ENCODE measurements at regions not wholly inside any gene's neighbourhood (a gene's known extent, or its start where the extent isn't known, plus 50 kb on each side); places are given as distances from the start of the nearest gene placed in this dataset.

DNA sequence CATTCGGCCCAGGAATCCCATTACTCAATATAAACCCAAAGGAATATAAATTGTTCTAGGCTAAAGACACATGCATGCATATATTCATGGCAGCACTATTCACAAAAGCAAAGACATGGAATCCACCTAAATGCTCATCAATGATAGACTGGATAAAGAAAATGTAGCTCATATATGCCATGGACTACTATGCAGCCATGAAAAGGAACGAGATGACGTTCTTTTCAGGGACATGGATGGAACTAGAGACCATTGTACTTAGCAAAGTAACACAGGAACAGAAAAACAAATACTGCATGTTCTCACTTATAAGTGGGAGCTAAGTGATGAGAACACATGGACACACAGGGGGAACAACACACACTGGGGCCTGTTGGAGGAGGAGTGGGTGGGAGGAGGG is 769.5 kb downstream of the TBC1D32 start:
- no peak for DNase-seq
- TF ChIP-seq CTCF (IDR thresholded peaks at IDR 0.05): no peak
- Mint-ChIP-seq H3K9me3 (no peaks in the 10 kb centered on the region), H3K27ac (no peak overlapping the region), H3K4me3 (no peak overlapping the region), H3K27me3 (ENCODE audit: low read depth, poor library complexity) (no peaks in the 10 kb centered on the region), H3K4me1 (no peaks in the 10 kb centered on the region), H3K36me3 (ENCODE audit: low read depth) (no peaks in the 10 kb centered on the region)

DNA sequence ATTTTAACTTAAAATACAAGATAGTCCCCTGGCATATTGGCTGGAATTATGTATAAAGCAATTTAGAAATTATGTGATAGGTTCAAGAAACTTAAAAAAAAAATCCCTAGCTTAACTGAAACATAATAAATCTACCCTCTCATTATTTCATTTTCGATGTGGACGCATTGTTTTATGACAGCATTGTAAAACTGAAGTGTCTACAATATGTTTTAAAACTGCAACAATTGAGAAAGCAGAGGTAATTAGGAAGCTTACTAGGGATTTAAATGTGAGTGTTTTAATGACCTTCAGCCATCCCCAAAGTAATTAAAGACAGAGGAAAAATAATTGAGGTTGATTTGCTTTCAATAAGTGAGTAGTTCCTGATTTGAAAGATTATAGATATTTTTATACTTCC is 776.0 kb downstream of the TBC1D32 start:
- Mint-ChIP-seq H3K36me3 (ENCODE audit: low read depth) (no peaks in the 10 kb centered on the region), H3K27ac (no peak overlapping the region), H3K4me1 (no peaks in the 10 kb centered on the region), H3K4me3 (no peak overlapping the region), H3K9me3 (no peaks in the 10 kb centered on the region), H3K27me3 (ENCODE audit: low read depth, poor library complexity) (no peaks in the 10 kb centered on the region)
- no peak for DNase-seq
- TF ChIP-seq CTCF (IDR thresholded peaks at IDR 0.05): no peak

DNA sequence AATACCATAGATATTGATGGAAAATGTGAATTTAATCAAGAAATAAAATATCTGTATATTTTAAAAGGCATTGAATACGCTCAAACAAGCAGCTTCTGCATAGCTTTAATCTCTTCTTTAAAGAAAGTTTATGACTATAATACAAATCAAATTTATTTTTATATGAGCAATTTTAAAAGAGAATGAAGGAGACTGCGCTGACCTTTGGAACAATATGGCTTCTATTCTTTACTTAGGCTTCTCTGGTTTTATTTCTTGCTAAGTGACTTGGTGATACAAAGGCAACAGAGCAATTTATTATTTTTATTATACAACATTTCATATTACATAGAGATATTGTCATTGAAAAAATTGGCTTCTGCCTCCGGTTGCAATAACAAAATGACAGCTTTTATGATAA is 776.7 kb downstream of the TBC1D32 start:
- no peak for TF ChIP-seq CTCF (IDR thresholded peaks at IDR 0.05)
- Mint-ChIP-seq H3K4me3 (no peak overlapping the region), H3K27me3 (ENCODE audit: low read depth, poor library complexity) (no peaks in the 10 kb centered on the region), H3K27ac (no peak overlapping the region), H3K9me3 (no peaks in the 10 kb centered on the region), H3K4me1 (no peaks in the 10 kb centered on the region), H3K36me3 (ENCODE audit: low read depth) (no peaks in the 10 kb centered on the region)
- no peak for DNase-seq

- no peaks in the 10 kb centered on the region for H3K27me3 Mint-ChIP-seq (ENCODE audit: low read depth, poor library complexity)
- H3K4me3 Mint-ChIP-seq: no peak overlapping the region
- no peaks in the 10 kb centered on the region for H3K4me1 Mint-ChIP-seq
- H3K36me3 Mint-ChIP-seq (ENCODE audit: low read depth): no peaks in the 10 kb centered on the region
- H3K27ac Mint-ChIP-seq: no peak overlapping the region
- no peak for TF ChIP-seq CTCF (IDR thresholded peaks at IDR 0.05)
- DNase-seq: no peak
- no peaks in the 10 kb centered on the region for H3K9me3 Mint-ChIP-seq
Measured at GRCh38 chr6:120556491-120556890, 777.8 kb downstream of the TBC1D32 start.

- Mint-ChIP-seq H3K4me1 (no peaks in the 10 kb centered on the region), H3K27ac (no peak overlapping the region), H3K36me3 (ENCODE audit: low read depth) (no peaks in the 10 kb centered on the region), H3K9me3 (no peaks in the 10 kb centered on the region), H3K4me3 (no peak overlapping the region), H3K27me3 (ENCODE audit: low read depth, poor library complexity) (no peaks in the 10 kb centered on the region)
- TF ChIP-seq CTCF (IDR thresholded peaks at IDR 0.05): no peak
- no peak for DNase-seq
Measured at GRCh38 chr6:120553353-120553752, 780.9 kb downstream of the TBC1D32 start.

- DNase-seq: no peak
- TF ChIP-seq CTCF (IDR thresholded peaks at IDR 0.05): no peak
- H3K9me3 Mint-ChIP-seq: no peaks in the 10 kb centered on the region
- no peak overlapping the region for H3K4me3 Mint-ChIP-seq
- H3K27me3 Mint-ChIP-seq (ENCODE audit: low read depth, poor library complexity): no peaks in the 10 kb centered on the region
- H3K4me1 Mint-ChIP-seq: no peaks in the 10 kb centered on the region
- H3K27ac Mint-ChIP-seq: no peak overlapping the region
- no peaks in the 10 kb centered on the region for H3K36me3 Mint-ChIP-seq (ENCODE audit: low read depth)
Measured at GRCh38 chr6:120545353-120545752, 788.9 kb downstream of the TBC1D32 start.
